ENCODE measurements at regions not wholly inside any gene's neighbourhood (a gene's known extent, or its start where the extent isn't known, plus 50 kb on each side); places are given as distances from the start of the nearest gene placed in this dataset.

DNA sequence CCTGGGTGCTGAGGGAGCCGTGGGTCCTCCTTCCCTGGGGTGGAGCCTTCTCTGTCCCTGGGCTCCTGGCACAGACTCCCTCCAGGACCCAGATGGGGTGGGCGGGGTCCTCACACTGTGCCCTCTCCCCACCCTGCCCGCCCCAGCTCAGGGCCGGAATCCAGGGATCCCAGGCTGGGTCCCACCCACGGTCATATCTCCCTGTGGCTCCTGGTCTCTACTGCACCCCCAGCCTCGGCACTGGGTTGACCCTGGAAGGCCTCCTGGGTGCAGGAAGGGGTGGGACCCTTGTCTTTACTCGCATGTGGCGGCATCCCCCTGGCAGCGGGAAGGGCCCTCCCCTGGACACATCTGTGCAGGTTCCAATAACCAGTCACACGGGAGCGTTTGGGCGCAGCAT lies 75.8 kb upstream of the EIF5 start:
- Histone ChIP-seq H3K9me3 (ENCODE audit: low read depth) (no peaks in the 10 kb centered on the region), H3K9ac (no peak overlapping the region), H4K20me1 (ENCODE audit: low read depth) (no peaks in the 10 kb centered on the region), H3K27me3 (no peaks in the 10 kb centered on the region), H2AFZ (replicated peaks) (no peak overlapping the region), H3F3A (ENCODE audit: low read depth) (no peaks in the 10 kb centered on the region), H3K79me2 (ENCODE audit: low read depth) (no peaks in the 10 kb centered on the region), H3K27ac (no peak overlapping the region), H3K4me3 (no peak overlapping the region), H3K4me1 (no peaks in the 10 kb centered on the region), H3K4me2 (no peak overlapping the region), H3K36me3 (no peaks in the 10 kb centered on the region)
- Mint-ChIP-seq H3K4me3 (no peak overlapping the region), H3K9me3 (no peaks in the 10 kb centered on the region), H3K4me1 (no peaks in the 10 kb centered on the region), H3K27me3 (ENCODE audit: insufficient read depth, low read depth) (no peaks in the 10 kb centered on the region), H3K27ac (no peak overlapping the region), H3K36me3 (no peaks in the 10 kb centered on the region)
- DNase-seq (ENCODE audit: low spot score), result no peak
- TF ChIP-seq, protein P1, sequence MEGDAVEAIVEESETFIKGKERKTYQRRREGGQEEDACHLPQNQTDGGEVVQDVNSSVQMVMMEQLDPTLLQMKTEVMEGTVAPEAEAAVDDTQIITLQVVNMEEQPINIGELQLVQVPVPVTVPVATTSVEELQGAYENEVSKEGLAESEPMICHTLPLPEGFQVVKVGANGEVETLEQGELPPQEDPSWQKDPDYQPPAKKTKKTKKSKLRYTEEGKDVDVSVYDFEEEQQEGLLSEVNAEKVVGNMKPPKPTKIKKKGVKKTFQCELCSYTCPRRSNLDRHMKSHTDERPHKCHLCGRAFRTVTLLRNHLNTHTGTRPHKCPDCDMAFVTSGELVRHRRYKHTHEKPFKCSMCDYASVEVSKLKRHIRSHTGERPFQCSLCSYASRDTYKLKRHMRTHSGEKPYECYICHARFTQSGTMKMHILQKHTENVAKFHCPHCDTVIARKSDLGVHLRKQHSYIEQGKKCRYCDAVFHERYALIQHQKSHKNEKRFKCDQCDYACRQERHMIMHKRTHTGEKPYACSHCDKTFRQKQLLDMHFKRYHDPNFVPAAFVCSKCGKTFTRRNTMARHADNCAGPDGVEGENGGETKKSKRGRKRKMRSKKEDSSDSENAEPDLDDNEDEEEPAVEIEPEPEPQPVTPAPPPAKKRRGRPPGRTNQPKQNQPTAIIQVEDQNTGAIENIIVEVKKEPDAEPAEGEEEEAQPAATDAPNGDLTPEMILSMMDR (IDR thresholded peaks at IDR 0.05), result no peak
- no peak for TF ChIP-seq EZH2phosphoT487 (IDR thresholded peaks at IDR 0.05)
- TF ChIP-seq EZH2 (IDR thresholded peaks at IDR 0.05), result no peak

DNA sequence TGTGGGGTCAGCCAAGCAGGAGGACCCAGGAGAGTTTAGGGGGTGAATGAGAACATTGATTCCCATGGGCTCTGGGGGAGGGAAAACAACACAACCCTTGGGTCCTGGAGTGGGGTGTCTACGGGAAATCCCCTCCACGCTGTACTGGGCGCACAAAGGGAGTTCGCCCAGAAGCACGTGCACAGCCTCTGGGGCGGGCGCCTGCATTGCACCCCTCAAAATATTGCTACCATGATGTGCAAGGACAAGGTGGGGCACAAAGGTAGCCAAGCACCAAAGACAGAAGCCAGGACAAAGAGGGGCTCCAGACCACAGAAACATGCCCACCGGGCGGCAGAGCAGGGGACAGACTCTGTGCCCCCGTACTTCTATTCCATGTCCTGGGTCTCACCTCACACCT lies 74.9 kb upstream of the EIF5 start:
- DNase-seq (ENCODE audit: low spot score), result no peak
- Histone ChIP-seq H3K9me3 (ENCODE audit: low read depth) (no peaks in the 10 kb centered on the region), H3K27me3 (no peaks in the 10 kb centered on the region), H3K36me3 (no peaks in the 10 kb centered on the region), H3F3A (ENCODE audit: low read depth) (no peaks in the 10 kb centered on the region), H3K4me3 (no peak overlapping the region), H3K9ac (no peak overlapping the region), H3K27ac (no peak overlapping the region), H3K4me2 (no peak overlapping the region), H3K4me1 (no peaks in the 10 kb centered on the region), H3K79me2 (ENCODE audit: low read depth) (no peaks in the 10 kb centered on the region), H2AFZ (replicated peaks) (no peak overlapping the region), H4K20me1 (ENCODE audit: low read depth) (no peaks in the 10 kb centered on the region)
- Mint-ChIP-seq H3K27ac (no peak overlapping the region), H3K27me3 (ENCODE audit: insufficient read depth, low read depth) (peaks cover under 1% of the 10 kb centered on the region), H3K36me3 (no peaks in the 10 kb centered on the region), H3K9me3 (no peaks in the 10 kb centered on the region), H3K4me1 (no peaks in the 10 kb centered on the region), H3K4me3 (no peak overlapping the region)
- no peak for TF ChIP-seq EZH2phosphoT487 (IDR thresholded peaks at IDR 0.05)
- no peak for TF ChIP-seq EZH2 (IDR thresholded peaks at IDR 0.05)
- TF ChIP-seq, protein P1 (IDR thresholded peaks at IDR 0.05), result no peak

DNA sequence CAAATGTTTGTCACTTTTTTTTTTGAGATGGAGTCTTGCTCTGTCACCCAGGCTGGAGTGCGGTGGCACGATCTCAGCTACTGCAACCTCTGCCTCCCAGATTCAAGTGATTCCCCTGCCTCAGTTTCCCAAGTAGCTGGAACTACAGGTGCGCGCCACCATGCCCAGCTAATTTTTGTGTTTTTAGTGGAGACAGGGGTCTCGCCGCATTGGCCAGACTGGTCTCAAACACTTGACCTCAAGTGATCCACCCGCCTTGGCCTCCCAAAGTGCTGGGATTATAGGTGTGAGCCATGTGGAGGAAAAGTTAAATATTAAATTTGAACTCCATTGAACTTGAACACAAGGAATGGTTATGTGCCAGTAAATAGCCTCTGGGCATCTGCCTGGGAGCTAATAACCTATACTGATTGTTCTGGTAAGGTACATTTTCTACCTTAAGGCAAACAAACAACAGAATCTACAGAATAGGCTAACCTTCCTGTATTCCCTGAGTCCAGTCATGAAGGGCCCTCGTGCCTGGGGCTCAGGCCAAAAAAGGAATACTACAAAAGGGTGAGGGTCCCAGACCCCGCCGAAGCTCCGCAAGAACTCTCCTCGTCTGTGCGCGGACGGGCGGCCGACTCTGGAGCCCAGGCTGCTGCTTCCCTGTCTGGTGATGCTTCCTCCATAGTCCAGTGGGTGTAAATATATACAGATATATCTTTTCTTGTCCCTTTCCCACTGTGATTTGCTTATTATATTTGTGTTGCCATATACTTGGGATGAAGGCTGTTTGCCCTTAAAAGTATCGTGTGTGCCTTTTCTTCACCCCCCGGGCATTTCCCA lies 74.0 kb upstream of the EIF5 start:
- H3K79me2 ChIP-seq (ENCODE audit: low read depth), result no peaks in the 10 kb centered on the region
- no peaks in the 10 kb centered on the region for H3K9me3 ChIP-seq (ENCODE audit: low read depth)
- H3K27ac ChIP-seq, result no peak overlapping the region
- H3K27me3 Mint-ChIP-seq (ENCODE audit: insufficient read depth, low read depth), result peaks cover 4% of the 10 kb centered on the region
- H3K36me3 Mint-ChIP-seq, result no peaks in the 10 kb centered on the region
- H3K4me1 Mint-ChIP-seq, result no peaks in the 10 kb centered on the region
- H4K20me1 ChIP-seq (ENCODE audit: low read depth), result no peaks in the 10 kb centered on the region
- no peak overlapping the region for H3K9ac ChIP-seq
- TF ChIP-seq, protein P1 (IDR thresholded peaks at IDR 0.05), result no peak
- TF ChIP-seq EZH2phosphoT487 (IDR thresholded peaks at IDR 0.05) (no peak), EZH2 (IDR thresholded peaks at IDR 0.05) (no peak)
- no peaks in the 10 kb centered on the region for H3K9me3 Mint-ChIP-seq
- H3K27ac Mint-ChIP-seq, result no peak overlapping the region
- no peaks in the 10 kb centered on the region for H3K4me1 ChIP-seq
- H3K36me3 ChIP-seq, result no peaks in the 10 kb centered on the region
- H3K27me3 ChIP-seq, result no peaks in the 10 kb centered on the region
- peak overlapping the region; percentile 15 for H2AFZ ChIP-seq (replicated peaks)
- no peak overlapping the region for H3K4me3 ChIP-seq
- no peak for DNase-seq (ENCODE audit: low spot score)
- no peak overlapping the region for H3K4me2 ChIP-seq
- no peaks in the 10 kb centered on the region for H3F3A ChIP-seq (ENCODE audit: low read depth)
- no peak overlapping the region for H3K4me3 Mint-ChIP-seq
